ENCODE measurements at regions not wholly inside any gene's neighbourhood (a gene's known extent, or its start where the extent isn't known, plus 50 kb on each side); places are given as distances from the start of the nearest gene placed in this dataset.

GRCh38 chr7:42617071-42617765, 294.7 kb downstream of the C7orf25 start:
- no peak for TF ChIP-seq GATA2 (IDR thresholded peaks at IDR 0.05; ENCODE audit: low read depth, low read length)
- TF ChIP-seq GATA3 (IDR thresholded peaks at IDR 0.05; ENCODE audit: low read depth, low read length): no peak

Data from SH-SY5Y (cell line).